A549 (cell line): ENCODE measurements at regions not wholly inside any gene's neighbourhood (a gene's known extent, or its start where the extent isn't known, plus 50 kb on each side); places are given as distances from the start of the nearest gene placed in this dataset.

Experiments
- ATAC-seq, 2 experiments: fragments of 200-7000 bp in 1 of 2; fragments of >200 bp in 1 of 2; cut with Nextera tagmentation in 1 of 2; cut with Tn5 transposase in 1 of 2; 3 replicates each; pipeline versions ENCODE4 v1.8.0 to v1.9.1; 2018 to 2020; ENCODE audit warnings: mild to moderate bottlenecking in 1 of 2, moderate library complexity in 1 of 2
- CTCF ChIA-PET: fragments of 300-600 bp; sonication (Branson Sonifier 250); formaldehyde crosslinking; extraction: SDS; loops from one replicate; lab custom pipeline; 2021; ENCODE audit warnings: antibody characterized with exemption, inconsistent platforms; lab: Yijun Ruan, JAX
- POLR2A ChIA-PET: fragments of 350-600 bp; formaldehyde crosslinking; extraction: SDS; loops from one replicate; lab custom pipeline; 2021; ENCODE audit warnings: antibody characterized with exemption, inconsistent platforms; lab: Yijun Ruan, JAX
- DNase-seq, 2 experiments: peaks; one replicate each; pipeline versions ENCODE4 v3.0.0 to v3.0.0-alpha.2; 2011 to 2016; ENCODE audit warnings: low read depth in 1 of 2, low spot score in 1 of 2
- FAIRE-seq: peaks from 2 replicates; lab custom pipeline; 2011; peaks lifted over from hg19 to GRCh38; lab: Jason Lieb, UNC
- H3K27ac ChIP-seq, 2 experiments: fragments of >200 bp; sonication (Bioruptor Twin); formaldehyde crosslinking; 3 replicates each; pipeline ENCODE4 v1.5.1; 2016 to 2017
- H3K4me1 ChIP-seq: fragments of >200 bp; sonication (Bioruptor Twin); formaldehyde crosslinking; 3 replicates; pipeline ENCODE4 v1.6.1; 2016
- H3K4me2 ChIP-seq: fragments of >200 bp; sonication (Bioruptor Twin); formaldehyde crosslinking; 3 replicates; pipeline ENCODE4 v1.6.1; 2016
- H3K4me3 ChIP-seq: fragments of >200 bp; sonication (Bioruptor Twin); formaldehyde crosslinking; 3 replicates; pipeline ENCODE4 v1.5.1; 2016
- H3K9me3 ChIP-seq: fragments of >200 bp; sonication (Bioruptor Twin); formaldehyde crosslinking; 3 replicates; pipeline ENCODE4 v1.6.1; 2016
- BHLHE40 ChIP-seq: IDR thresholded peaks from 2 replicates; pipeline ENCODE4 v1.6.1; 2012; ENCODE audit warnings: low read depth, low read length, inconsistent platforms
- CBX2 ChIP-seq: fragments of 200-600 bp; sonication (generic); IDR thresholded peaks from 2 replicates; pipeline ENCODE4 v1.6.1; 2016; ENCODE audit warnings: low read depth, mild to moderate bottlenecking, borderline replicate concordance
- EP300 ChIP-seq, 2 experiments: fragments of >200 bp; sonication (Bioruptor Twin); formaldehyde crosslinking; IDR thresholded peaks; 2 replicates in 1 of 2; 3 replicates in 1 of 2; pipeline ENCODE4 v1.6.1; 2016 to 2017
- FOSB ChIP-seq: fragments of 250-450 bp; sonication (Bioruptor Pico); IDR thresholded peaks from 2 replicates; pipeline ENCODE4 v1.5.0; 2020; ENCODE audit warnings: mild to moderate bottlenecking, moderate library complexity
- FOXS1 ChIP-seq: fragments of 250-450 bp; sonication (Bioruptor Pico); IDR thresholded peaks from 2 replicates; pipeline ENCODE4 v1.5.0; 2020; ENCODE audit warnings: mild to moderate bottlenecking, moderate library complexity
- HDAC2 ChIP-seq: fragments of 200-600 bp; sonication (generic); IDR thresholded peaks from 2 replicates; pipeline ENCODE4 v1.6.1; 2016
- HES2 ChIP-seq: fragments of >200 bp; sonication (Bioruptor Twin); formaldehyde crosslinking; IDR thresholded peaks from 2 replicates; pipeline ENCODE4 v1.6.1; 2016
- HOXB5 ChIP-seq: fragments of 250-450 bp; sonication (Bioruptor Pico); IDR thresholded peaks from 2 replicates; pipeline ENCODE4 v1.5.0; 2020; ENCODE audit warnings: mild to moderate bottlenecking, moderate library complexity
- MAX ChIP-seq: IDR thresholded peaks from 2 replicates; pipeline ENCODE4 v1.6.1; 2012
- MYC ChIP-seq: IDR thresholded peaks from 2 replicates; pipeline ENCODE4 v1.6.1; 2012; ENCODE audit warnings: mild to moderate bottlenecking, inconsistent platforms, low read length, improper control_type of control experiment, borderline replicate concordance
- NFE2L2 ChIP-seq: fragments of 150-350 bp; conservative IDR thresholded peaks from 2 replicates; pipeline ENCODE4 v1.6.1; 2014; ENCODE audit warnings: low read length
- NR3C1 ChIP-seq: fragments of >200 bp; sonication (Bioruptor Twin); formaldehyde crosslinking; IDR thresholded peaks from 3 replicates; pipeline ENCODE4 v1.6.1; 2017
- PHF8 ChIP-seq: fragments of 200-600 bp; sonication (generic); IDR thresholded peaks from 2 replicates; pipeline ENCODE4 v1.6.1; 2016; ENCODE audit warnings: low read depth, mild to moderate bottlenecking, antibody characterized with exemption, moderate library complexity, borderline replicate concordance
- POLR2A ChIP-seq: IDR thresholded peaks from 2 replicates; pipeline ENCODE4 v1.6.1; 2012; ENCODE audit warnings: mild to moderate bottlenecking, low read length
- RCOR1 ChIP-seq: fragments of 150-350 bp; IDR thresholded peaks from 2 replicates; pipeline ENCODE4 v1.6.1; 2014; ENCODE audit warnings: antibody characterized with exemption, low read length, low read depth
- REST ChIP-seq: fragments of 200-600 bp; sonication (generic); IDR thresholded peaks from 2 replicates; pipeline ENCODE4 v1.6.1; 2016; ENCODE audit warnings: antibody characterized with exemption, mild to moderate bottlenecking, moderate library complexity
- TFCP2L1 ChIP-seq: fragments of 250-450 bp; sonication (Bioruptor Pico); IDR thresholded peaks from 2 replicates; pipeline ENCODE4 v1.5.0; 2021; ENCODE audit warnings: mild to moderate bottlenecking
- ZC3H11A ChIP-seq: fragments of 450-650 bp; IDR thresholded peaks from 2 replicates; pipeline ENCODE4 v1.6.1; 2014; ENCODE audit warnings: antibody characterized with exemption, mild to moderate bottlenecking
- WGBS: methylation state at CpG from one replicate; pipeline ENCODE4 v1.1.6; 2017; ENCODE audit errors: missing lambda C conversion rate; 5-methylcytosine and 5-hydroxymethylcytosine counted together

GRCh38 chr6:90387826-90388225, 91.2 kb upstream of the BACH2 start:
- no peak overlapping the region for H3K4me3 ChIP-seq
- H3K9me3 ChIP-seq = no peaks in the 10 kb centered on the region
- no peak for TF ChIP-seq HES2
- TF ChIP-seq TFCP2L1 (CRISPR knock-in tag) = no peak
- no peak for TF ChIP-seq NFE2L2
- TF ChIP-seq MAX = no peak
- no peak for TF ChIP-seq NR3C1
- no peak for TF ChIP-seq FOSB (CRISPR knock-in tag)
- TF ChIP-seq POLR2A = no peak
- no peak for TF ChIP-seq BHLHE40
- H3K4me2 ChIP-seq = no peak overlapping the region
- FAIRE-seq (no peak), ATAC-seq (no peak), DNase-seq (no peak)
- ChIA-PET POLR2A (no interaction called here), CTCF (interaction anchor here (3.0 kb wide), 1 partner anchor 447 kb away, joined by 12 read pairs; no protein-coding TSS in a partner anchor)
- H3K27ac ChIP-seq = no peak overlapping the region
- no peaks in the 10 kb centered on the region for H3K4me1 ChIP-seq
- WGBS = 40% methylated on average over 1 of the region's 1 CpG

GRCh38 chr6:90387383-90387775, 90.7 kb upstream of the BACH2 start:
- FAIRE-seq (no peak), ATAC-seq (no peak), DNase-seq (no peak)
- Histone ChIP-seq H3K4me2 (no peak overlapping the region), H3K4me3 (no peak overlapping the region), H3K4me1 (no peaks in the 10 kb centered on the region), H3K9me3 (no peaks in the 10 kb centered on the region), H3K27ac (no peak overlapping the region)
- POLR2A ChIA-PET = no interaction called here
- WGBS = 77% methylated on average over 2 of the region's 5 CpGs
- CTCF ChIA-PET = interaction anchor here (3.0 kb wide), 1 partner anchor 447 kb away, joined by 12 read pairs; no protein-coding TSS in a partner anchor
- TF ChIP-seq MYC (no peak), HOXB5 (CRISPR knock-in tag) (no peak), CBX2 (no peak), REST (no peak), ZC3H11A (no peak), PHF8 (no peak), HDAC2 (no peak)

- no peaks in the 10 kb centered on the region for H3K9me3 ChIP-seq
- no peak overlapping the region for H3K4me2 ChIP-seq
- POLR2A ChIA-PET = no interaction called here
- no peak overlapping the region for H3K4me3 ChIP-seq
- DNase-seq (no peak), FAIRE-seq (no peak), ATAC-seq (no peak)
- 29% methylated on average over 10 of the region's 10 CpGs for WGBS
- TF ChIP-seq EP300 (IDR thresholded peaks at IDR 0.05) (no peak), RCOR1 (no peak), FOSB (CRISPR knock-in tag) (no peak), FOXS1 (no peak)
- H3K27ac ChIP-seq = no peak overlapping the region
- CTCF ChIA-PET = interaction anchor here (3.0 kb wide), 1 partner anchor 446 kb away, joined by 12 read pairs; no protein-coding TSS in a partner anchor
- no peaks in the 10 kb centered on the region for H3K4me1 ChIP-seq
Measured at GRCh38 chr6:90386399-90387382, 90.0 kb upstream of the BACH2 start.
